Neural cell (in vitro differentiated cells): ENCODE measurements at regions not wholly inside any gene's neighbourhood (a gene's known extent, or its start where the extent isn't known, plus 50 kb on each side); places are given as distances from the start of the nearest gene placed in this dataset.

ENCODE experiments used
- H2AFZ ChIP-seq: fragments of 200-600, 300-800 bp; sonication (generic), shearing (Covaris generic); 2 replicates; pipeline ENCODE4 v1.6.0; 2014; ENCODE audit warnings: low read depth, mild to moderate bottlenecking, antibody characterized with exemption, low read length, moderate library complexity
- H3F3A ChIP-seq: fragments of 200-600 bp; shearing (Covaris generic); 2 replicates; pipeline ENCODE4 v1.6.1; 2016; ENCODE audit warnings: mild to moderate bottlenecking, moderate library complexity, mixed read lengths, antibody characterized with exemption, low read length; ENCODE audit not compliant: insufficient read depth, poor library complexity, severe bottlenecking
- H3K27ac ChIP-seq: fragments of 200-600, 300-800 bp; sonication (generic), shearing (Covaris generic); 2 replicates; pipeline ENCODE4 v1.5.1; 2014; ENCODE audit warnings: mild to moderate bottlenecking, low read length, moderate library complexity
- H3K27me3 ChIP-seq: fragments of 300-800, 200-600 bp; sonication (generic), shearing (Covaris generic); 2 replicates; pipeline ENCODE4 v1.6.0; 2014; ENCODE audit warnings: mild to moderate bottlenecking, low read depth, low read length, moderate library complexity; ENCODE audit not compliant: insufficient read depth
- H3K36me3 ChIP-seq: fragments of 300-800, 200-600 bp; sonication (generic), shearing (Covaris generic); 2 replicates; pipeline ENCODE4 v1.5.1; 2014; ENCODE audit warnings: mild to moderate bottlenecking, antibody characterized with exemption, low read length, moderate library complexity; ENCODE audit not compliant: insufficient read depth
- H3K4me2 ChIP-seq: fragments of 300-800, 200-600 bp; sonication (generic), shearing (Covaris generic); 2 replicates; pipeline ENCODE4 v1.6.0; 2014; ENCODE audit warnings: mild to moderate bottlenecking, low read length
- H3K4me3 ChIP-seq: fragments of 300-800, 200-600 bp; sonication (generic), shearing (Covaris generic); 2 replicates; pipeline ENCODE4 v1.5.1; 2014; ENCODE audit warnings: mild to moderate bottlenecking, low read length, moderate library complexity
- H3K79me2 ChIP-seq: fragments of 200-600 bp; shearing (Covaris generic); replicated peaks from 2 replicates; pipeline ENCODE4 v1.6.0; 2014; ENCODE audit warnings: mild to moderate bottlenecking, low read length, moderate library complexity; ENCODE audit not compliant: insufficient read depth
- H3K9ac ChIP-seq: fragments of 300-800, 200-600 bp; sonication (generic), shearing (Covaris generic); 2 replicates; pipeline ENCODE4 v1.6.1; 2016; ENCODE audit warnings: mild to moderate bottlenecking, low read length, mixed read lengths
- H3K9me2 ChIP-seq: fragments of 200-600 bp; shearing (Covaris generic); 2 replicates; pipeline ENCODE4 v1.6.1; 2016; ENCODE audit warnings: mild to moderate bottlenecking, low read length, mixed read lengths; ENCODE audit not compliant: insufficient read depth
- H3K9me3 ChIP-seq: fragments of 200-600, 300-800 bp; sonication (generic), shearing (Covaris generic); 2 replicates; pipeline ENCODE4 v1.6.1; 2016; ENCODE audit warnings: mild to moderate bottlenecking, mixed run types, low read length, moderate library complexity, mixed read lengths
- H4K20me1 ChIP-seq: fragments of 200-600 bp; shearing (Covaris generic); 2 replicates; pipeline ENCODE4 v1.6.1; 2016; ENCODE audit warnings: mild to moderate bottlenecking, mixed run types; ENCODE audit not compliant: insufficient read depth
- CTCF ChIP-seq: fragments of 450-650 bp; IDR thresholded peaks from 2 replicates; pipeline ENCODE4 v1.5.1; 2014; ENCODE audit warnings: antibody characterized with exemption, mild to moderate bottlenecking, moderate library complexity; ENCODE audit not compliant: poor library complexity, severe bottlenecking
- EP300 ChIP-seq: fragments of 450-650 bp; conservative IDR thresholded peaks from 2 replicates; pipeline ENCODE4 v1.6.1; 2014; ENCODE audit warnings: antibody characterized with exemption, mild to moderate bottlenecking, moderate library complexity; ENCODE audit not compliant: poor library complexity, severe bottlenecking
- EZH2 ChIP-seq: fragments of 200-600, 300-800 bp; shearing (Covaris generic), sonication (generic); IDR thresholded peaks from 2 replicates; pipeline ENCODE4 v1.6.1; 2014; ENCODE audit warnings: antibody characterized with exemption, low read length, borderline replicate concordance, mild to moderate bottlenecking; ENCODE audit not compliant: insufficient read depth, poor library complexity, severe bottlenecking
- POLR2AphosphoS5 ChIP-seq: IDR thresholded peaks from 2 replicates; pipeline ENCODE4 v1.6.1; 2012
- REST ChIP-seq: IDR thresholded peaks from 2 replicates; pipeline ENCODE4 v1.6.1; 2012; ENCODE audit warnings: borderline replicate concordance
- SMC3 ChIP-seq: fragments of 450-650 bp; conservative IDR thresholded peaks from 2 replicates; pipeline ENCODE4 v1.6.1; 2014; ENCODE audit warnings: antibody characterized with exemption, mild to moderate bottlenecking, moderate library complexity; ENCODE audit not compliant: poor library complexity
- TAF1 ChIP-seq: IDR thresholded peaks from 2 replicates; pipeline ENCODE4 v1.6.1; 2012; ENCODE audit warnings: low read depth

- TF ChIP-seq CTCF (no peak), EP300 (no peak)
These were observed 563.5 kb upstream of the CCDC54 start (continued) for GRCh38 chr3:106813742-106814141.

GRCh38 chr3:106814231-106814630 lies 563.0 kb upstream of the CCDC54 start:
- Histone ChIP-seq H3K9ac (no peak overlapping the region), H3F3A (no peaks in the 10 kb centered on the region), H4K20me1 (no peaks in the 10 kb centered on the region), H3K9me3 (no peaks in the 10 kb centered on the region), H3K4me3 (no peak overlapping the region), H3K79me2 (no peaks in the 10 kb centered on the region), H3K27ac (no peak overlapping the region), H2AFZ (no peak overlapping the region), H3K4me2 (no peak overlapping the region), H3K9me2 (no peaks in the 10 kb centered on the region), H3K27me3 (no peaks in the 10 kb centered on the region), H3K36me3 (no peaks in the 10 kb centered on the region)
- TF ChIP-seq EP300 (no peak), TAF1 (no peak), REST (no peak), SMC3 (no peak), POLR2AphosphoS5 (no peak), EZH2 (no peak)

- no peaks in the 10 kb centered on the region for H3K36me3 ChIP-seq
- H3K9me2 ChIP-seq = no peaks in the 10 kb centered on the region
- H4K20me1 ChIP-seq = no peaks in the 10 kb centered on the region
- no peak overlapping the region for H3K4me2 ChIP-seq
- H3K4me3 ChIP-seq = no peak overlapping the region
- no peak overlapping the region for H2AFZ ChIP-seq
- no peak overlapping the region for H3K9ac ChIP-seq
- H3K27me3 ChIP-seq = no peaks in the 10 kb centered on the region
- H3F3A ChIP-seq = no peaks in the 10 kb centered on the region
- no peak overlapping the region for H3K27ac ChIP-seq
- H3K79me2 ChIP-seq = no peaks in the 10 kb centered on the region
- TF ChIP-seq TAF1 (no peak), EP300 (no peak), EZH2 (no peak), REST (no peak)
- H3K9me3 ChIP-seq = no peaks in the 10 kb centered on the region
These were observed 560.4 kb upstream of the CCDC54 start for GRCh38 chr3:106816838-106817237.
